Kidney epithelial cell (primary cell): ENCODE measurements at regions not wholly inside any gene's neighbourhood (a gene's known extent, or its start where the extent isn't known, plus 50 kb on each side); places are given as distances from the start of the nearest gene placed in this dataset.

Source experiments
- DNase-seq: peaks from one replicate; pipeline ENCODE4 v3.0.0-alpha.2; 2010; ENCODE audit warnings: low read depth
- H3K27me3 ChIP-seq: 2 replicates; pipeline ENCODE4 v1.6.0; 2011; ENCODE audit warnings: low read length; ENCODE audit not compliant: control insufficient read depth, insufficient read depth
- H3K36me3 ChIP-seq: 2 replicates; pipeline ENCODE4 v1.5.1; 2011; ENCODE audit warnings: low read length; ENCODE audit not compliant: control insufficient read depth, insufficient read depth
- H3K4me3 ChIP-seq: 2 replicates; pipeline ENCODE4 v1.5.1; 2011; ENCODE audit warnings: low read depth, mild to moderate bottlenecking, control low read depth, low read length
- TF ChIP-seq, protein P1 (sequence below): IDR thresholded peaks from 2 replicates; pipeline ENCODE4 v1.5.1; 2011; ENCODE audit warnings: mild to moderate bottlenecking, moderate library complexity, low read length, control low read depth, inconsistent platforms; ENCODE audit not compliant: insufficient read depth, poor library complexity, severe bottlenecking

- no peak for DNase-seq
- H3K4me3 ChIP-seq: no peak overlapping the region
- H3K27me3 ChIP-seq: no peaks in the 10 kb centered on the region
- TF ChIP-seq, protein P1, sequence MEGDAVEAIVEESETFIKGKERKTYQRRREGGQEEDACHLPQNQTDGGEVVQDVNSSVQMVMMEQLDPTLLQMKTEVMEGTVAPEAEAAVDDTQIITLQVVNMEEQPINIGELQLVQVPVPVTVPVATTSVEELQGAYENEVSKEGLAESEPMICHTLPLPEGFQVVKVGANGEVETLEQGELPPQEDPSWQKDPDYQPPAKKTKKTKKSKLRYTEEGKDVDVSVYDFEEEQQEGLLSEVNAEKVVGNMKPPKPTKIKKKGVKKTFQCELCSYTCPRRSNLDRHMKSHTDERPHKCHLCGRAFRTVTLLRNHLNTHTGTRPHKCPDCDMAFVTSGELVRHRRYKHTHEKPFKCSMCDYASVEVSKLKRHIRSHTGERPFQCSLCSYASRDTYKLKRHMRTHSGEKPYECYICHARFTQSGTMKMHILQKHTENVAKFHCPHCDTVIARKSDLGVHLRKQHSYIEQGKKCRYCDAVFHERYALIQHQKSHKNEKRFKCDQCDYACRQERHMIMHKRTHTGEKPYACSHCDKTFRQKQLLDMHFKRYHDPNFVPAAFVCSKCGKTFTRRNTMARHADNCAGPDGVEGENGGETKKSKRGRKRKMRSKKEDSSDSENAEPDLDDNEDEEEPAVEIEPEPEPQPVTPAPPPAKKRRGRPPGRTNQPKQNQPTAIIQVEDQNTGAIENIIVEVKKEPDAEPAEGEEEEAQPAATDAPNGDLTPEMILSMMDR: no peak
- no peaks in the 10 kb centered on the region for H3K36me3 ChIP-seq
These were observed 331.1 kb downstream of the PTPRC start for GRCh38 chr1:198969981-198970380.

DNA sequence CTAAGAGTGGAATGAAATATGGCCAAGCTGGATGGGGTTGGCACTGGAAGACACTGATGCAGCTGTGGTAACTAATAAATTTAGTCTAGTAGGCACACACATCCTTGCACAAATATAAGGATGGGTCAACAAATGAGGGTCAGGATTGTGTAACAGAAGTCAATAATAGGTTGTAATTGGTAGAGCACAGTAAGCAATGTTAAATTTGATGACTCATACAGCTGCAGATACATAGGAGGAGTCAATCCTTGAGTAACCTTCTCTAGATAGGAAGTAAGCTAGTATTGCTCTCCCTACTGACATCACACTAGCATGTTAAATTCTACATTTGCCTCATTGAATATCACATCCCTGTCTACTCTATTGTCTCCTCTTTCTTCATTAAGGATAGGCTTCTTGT, 332.1 kb downstream of the PTPRC start:
- Histone ChIP-seq H3K4me3 (no peak overlapping the region), H3K27me3 (no peaks in the 10 kb centered on the region), H3K36me3 (no peaks in the 10 kb centered on the region)
- DNase-seq: no peak
- TF ChIP-seq, protein P1: no peak

- Histone ChIP-seq H3K4me3 (no peak overlapping the region), H3K27me3 (no peaks in the 10 kb centered on the region), H3K36me3 (no peaks in the 10 kb centered on the region)
- TF ChIP-seq, protein P1: no peak
- DNase-seq: no peak
These were observed 339.1 kb downstream of the PTPRC start for GRCh38 chr1:198977909-198978308.

DNA sequence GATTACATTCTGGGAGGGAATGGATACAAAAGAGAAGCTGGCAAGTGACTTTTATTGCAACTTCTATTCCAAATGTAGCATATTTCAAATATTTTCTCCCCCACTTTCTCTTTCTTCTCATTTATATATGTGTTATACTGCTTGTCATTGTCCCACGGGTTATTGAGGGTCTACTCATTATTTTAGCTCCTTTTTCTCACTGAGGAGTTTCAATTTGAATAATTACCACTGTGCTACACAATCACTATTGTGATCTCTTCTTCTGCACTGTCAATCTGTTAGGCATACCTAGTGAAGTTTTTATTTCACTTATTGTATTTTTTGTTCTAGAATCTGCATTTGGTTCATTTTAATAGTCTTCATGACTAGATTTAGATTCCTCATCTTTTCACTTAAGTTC, 339.7 kb downstream of the PTPRC start:
- no peak for DNase-seq
- Histone ChIP-seq H3K36me3 (no peaks in the 10 kb centered on the region), H3K4me3 (no peak overlapping the region), H3K27me3 (no peaks in the 10 kb centered on the region)
- TF ChIP-seq, protein P1: no peak

- no peak overlapping the region for H3K4me3 ChIP-seq
- no peaks in the 10 kb centered on the region for H3K36me3 ChIP-seq
- TF ChIP-seq, protein P1: no peak
- no peaks in the 10 kb centered on the region for H3K27me3 ChIP-seq
- DNase-seq: no peak
These were observed 347.2 kb downstream of the PTPRC start for GRCh38 chr1:198986036-198986435.

GRCh38 chr1:198986442-198986841, 347.6 kb downstream of the PTPRC start:
- H3K27me3 ChIP-seq: no peaks in the 10 kb centered on the region
- TF ChIP-seq, protein P1: no peak
- no peak for DNase-seq

More at GRCh38 chr1:198986442-198986841, 347.6 kb downstream of the PTPRC start:
- no peaks in the 10 kb centered on the region for H3K36me3 ChIP-seq
- H3K4me3 ChIP-seq: no peak overlapping the region
